NCI-H524 (cell line): ENCODE measurements at regions not wholly inside any gene's neighbourhood (a gene's known extent, or its start where the extent isn't known, plus 50 kb on each side); places are given as distances from the start of the nearest gene placed in this dataset.

Source experiments
- DNase-seq, 2 experiments: peaks; one replicate each; lab custom pipeline; 2025; lab: John Stamatoyannopoulos, UW

- DNase-seq, result no peak
Observed at GRCh38 chr7:45983720-45984255, 62.7 kb upstream of the IGFBP3 start.

- no peak for DNase-seq
Observed at GRCh38 chr7:45982907-45983719, 62.0 kb upstream of the IGFBP3 start.

GRCh38 chr7:45982132-45982531 lies 61.1 kb upstream of the IGFBP3 start:
- no peak for DNase-seq

GRCh38 chr7:45980973-45981372 lies 59.9 kb upstream of the IGFBP3 start:
- DNase-seq, result no peak

DNA sequence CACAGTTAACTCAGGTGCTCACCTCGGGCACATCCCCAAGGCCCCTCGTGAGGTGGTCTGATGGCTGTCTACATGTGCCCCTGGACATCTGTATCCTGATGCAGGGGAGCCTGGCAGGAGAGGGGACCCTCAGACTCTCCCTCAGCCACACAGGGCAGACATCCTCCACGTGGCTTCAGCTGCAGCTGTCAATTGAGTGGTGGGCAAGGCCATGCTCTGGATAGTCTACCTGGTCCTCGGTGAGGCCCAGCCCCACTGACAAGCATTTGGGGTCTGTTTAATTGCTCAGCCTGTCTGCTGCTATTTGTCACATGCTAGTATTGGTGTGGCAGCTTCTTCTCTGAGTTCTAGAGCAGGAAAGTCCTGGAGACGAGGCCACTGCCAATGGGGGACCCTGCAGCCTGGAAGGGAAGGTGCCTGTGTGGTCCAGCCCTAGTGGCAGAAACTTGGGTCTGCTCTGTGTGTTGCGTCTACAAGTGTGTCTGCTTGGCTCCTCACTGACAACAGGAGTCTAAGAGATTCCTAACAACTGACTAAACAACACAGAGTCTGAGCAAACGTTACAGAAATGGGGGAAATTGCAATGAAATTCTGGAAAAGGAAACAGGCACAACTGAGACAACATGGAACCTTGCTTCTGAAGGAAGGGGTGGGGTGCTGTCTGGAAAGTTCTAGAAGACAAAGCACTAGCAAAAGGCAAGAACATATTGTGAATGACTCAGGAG lies 59.3 kb upstream of the IGFBP3 start:
- DNase-seq, result no peak

DNA sequence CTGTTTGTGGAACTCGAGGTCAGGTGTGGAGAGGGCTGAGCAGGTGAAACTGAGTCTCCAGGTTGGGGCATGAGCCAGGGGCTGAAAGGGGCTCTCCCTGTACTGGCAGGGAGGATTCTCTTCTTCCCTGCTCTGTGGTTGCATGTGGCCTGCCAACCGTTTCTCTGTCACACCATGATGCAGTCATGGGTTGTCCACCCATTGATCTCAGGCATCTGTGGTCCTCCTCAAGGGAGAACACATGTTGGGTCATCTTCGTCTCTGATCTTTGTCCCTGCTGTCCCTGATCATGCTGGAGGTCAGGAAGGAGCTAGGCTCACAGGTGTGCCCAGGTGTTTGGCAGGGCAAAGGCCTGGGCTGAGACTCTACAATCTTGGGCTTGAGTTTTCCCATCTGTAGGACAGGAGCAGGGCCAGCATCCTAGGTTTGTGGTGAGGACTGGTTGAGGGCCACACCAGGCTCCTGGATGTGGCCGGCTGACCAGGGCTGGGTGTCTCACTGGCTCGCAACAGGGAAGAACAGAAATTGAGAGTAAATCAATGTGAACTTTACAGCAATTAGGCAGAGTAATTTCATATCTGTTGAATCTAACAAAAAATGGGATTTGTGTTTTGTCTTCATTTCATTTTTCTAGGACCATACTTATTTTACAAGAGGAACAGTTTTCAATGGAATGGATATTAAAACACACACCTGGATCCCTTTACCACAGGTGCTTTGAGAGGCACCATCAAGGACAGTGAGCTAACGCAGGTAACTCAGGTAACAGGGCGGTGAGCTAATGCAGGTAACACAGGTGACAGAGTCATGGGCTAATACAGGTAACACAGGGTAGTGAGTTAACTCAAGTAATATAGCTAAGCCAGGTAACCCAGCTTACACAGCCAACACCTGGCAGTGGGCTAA lies 58.5 kb upstream of the IGFBP3 start:
- no peak for DNase-seq

DNA sequence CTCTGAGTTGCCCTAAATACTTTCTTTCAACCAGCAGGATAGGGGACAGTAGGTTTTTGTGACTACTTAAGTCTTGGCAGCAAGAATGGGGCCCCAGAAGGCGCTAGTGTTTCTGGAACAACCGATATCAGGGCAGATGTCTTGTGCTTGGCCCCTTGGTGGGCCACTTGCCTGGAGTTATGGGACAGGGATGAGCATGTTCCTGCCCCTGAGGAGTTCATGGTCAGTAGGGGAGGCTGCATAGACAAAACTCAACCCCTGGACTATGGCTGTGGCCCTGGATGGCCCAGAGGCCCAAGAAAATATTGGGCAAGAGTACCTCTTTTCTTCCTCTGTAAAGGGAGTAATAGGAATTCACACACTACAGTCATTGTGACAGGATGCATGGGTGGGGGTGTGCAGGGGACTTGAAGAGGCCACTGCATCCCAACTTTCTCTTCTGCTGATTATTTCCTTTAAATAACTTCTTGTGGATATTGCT lies 57.7 kb upstream of the IGFBP3 start:
- no peak for DNase-seq

DNA sequence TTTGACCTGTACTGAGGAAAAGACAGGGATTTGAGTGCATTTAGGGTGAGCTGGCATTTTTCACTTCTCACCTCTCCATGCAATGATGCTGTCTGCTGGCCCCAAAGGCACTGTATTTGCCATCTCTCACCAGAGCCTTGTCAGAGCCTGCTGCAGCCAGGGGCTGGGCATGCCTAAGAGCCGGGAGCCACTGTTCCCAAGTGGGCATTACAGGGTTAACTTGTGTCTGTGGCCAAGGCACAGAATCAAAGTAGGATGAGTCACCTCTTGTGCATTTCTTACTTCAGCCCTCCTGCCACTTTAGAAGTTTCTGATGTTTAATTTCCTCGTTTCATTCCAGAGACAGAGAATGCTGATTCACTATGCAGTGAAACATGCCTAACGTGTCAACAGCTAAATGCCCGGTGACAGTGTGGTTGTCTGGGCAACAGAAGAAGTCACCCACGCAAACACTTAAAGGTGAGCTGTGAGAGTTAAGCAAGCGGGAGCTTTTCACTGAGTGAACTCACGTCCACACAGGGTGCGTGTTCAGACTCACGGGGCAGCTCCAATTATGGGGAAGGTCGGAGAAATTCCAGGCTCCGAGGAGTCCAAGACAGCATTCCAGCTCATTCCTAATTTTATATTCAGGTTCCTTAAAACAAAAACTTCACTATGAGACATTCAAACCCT lies 57.1 kb upstream of the IGFBP3 start:
- DNase-seq, result no peak

DNA sequence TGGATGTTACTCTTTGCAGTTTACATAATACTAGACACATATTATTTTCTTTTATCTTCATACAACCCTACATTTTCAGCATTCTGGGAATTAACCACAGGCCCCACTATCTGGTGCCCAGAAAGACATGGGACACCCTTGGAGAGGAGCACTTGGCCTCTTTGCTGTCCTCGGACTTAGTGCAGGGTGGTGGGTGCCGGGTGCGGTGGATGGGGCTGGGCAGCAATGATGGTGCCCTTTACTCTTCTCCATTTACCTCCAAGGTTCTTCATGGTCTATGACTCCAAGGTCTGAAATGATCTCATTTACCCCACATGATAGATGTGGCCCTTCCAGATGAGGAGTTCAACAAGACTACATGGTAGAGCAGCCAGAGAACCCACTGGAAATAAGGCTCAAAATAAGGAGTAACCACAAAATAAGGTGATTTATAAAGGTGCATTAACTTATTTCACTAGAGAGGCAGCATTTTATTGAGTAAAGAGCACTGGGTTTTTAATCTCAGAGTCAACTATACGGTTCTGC lies 56.2 kb upstream of the IGFBP3 start:
- DNase-seq, result no peak

- no peak for DNase-seq
Observed at GRCh38 chr7:45976485-45976856, 55.4 kb upstream of the IGFBP3 start.

DNA sequence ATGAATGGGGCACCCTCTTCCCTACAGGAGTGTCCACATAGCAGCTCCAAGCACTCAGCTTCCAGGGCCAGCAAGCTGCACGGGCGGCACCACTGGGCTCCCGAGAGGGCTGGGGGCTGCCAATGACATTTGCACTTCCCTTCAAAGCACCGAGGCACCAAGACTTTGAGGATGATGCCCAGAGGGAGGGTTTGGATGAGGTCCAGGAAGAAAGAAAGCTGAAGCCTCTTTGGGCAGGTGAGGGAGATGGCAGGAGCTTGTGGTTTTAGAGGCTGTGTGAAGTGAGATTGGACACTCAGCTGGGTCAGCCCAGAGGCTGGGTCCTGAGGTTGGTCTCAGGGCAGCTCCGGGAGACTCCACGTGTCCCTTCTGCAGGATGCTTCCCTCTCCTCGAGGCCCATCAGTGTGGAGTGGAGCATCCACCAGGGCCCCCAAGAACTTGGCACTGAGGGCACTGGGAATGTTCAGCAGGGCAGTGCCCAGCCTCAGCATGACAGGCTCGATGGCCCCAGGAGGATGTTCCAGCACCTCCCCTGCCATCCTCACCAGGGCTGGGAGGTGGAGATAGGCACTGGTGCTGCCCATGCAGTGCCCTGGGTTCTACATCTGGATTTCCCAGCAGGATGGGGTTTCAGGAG lies 54.9 kb upstream of the IGFBP3 start:
- DNase-seq, result no peak

DNA sequence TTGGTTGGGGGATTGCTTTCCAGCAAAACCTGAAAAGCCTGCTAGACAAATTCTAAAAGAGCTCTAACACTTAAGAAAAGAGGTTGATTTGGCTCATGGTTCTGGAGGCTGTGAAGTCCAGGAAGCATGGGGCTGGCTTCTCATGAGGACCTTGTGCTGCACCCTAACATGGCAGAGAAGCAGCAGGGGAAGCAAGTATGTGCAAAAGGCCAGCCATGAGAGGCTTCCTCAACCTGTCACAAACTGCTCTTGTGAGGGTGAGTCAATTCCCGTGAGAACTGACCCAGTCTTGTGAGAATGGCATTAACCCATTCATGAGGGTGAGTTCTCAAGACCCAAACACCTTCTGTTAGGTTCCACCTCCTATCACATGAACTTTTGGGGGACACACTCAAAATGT lies 54.3 kb upstream of the IGFBP3 start:
- DNase-seq, result no peak

DNA sequence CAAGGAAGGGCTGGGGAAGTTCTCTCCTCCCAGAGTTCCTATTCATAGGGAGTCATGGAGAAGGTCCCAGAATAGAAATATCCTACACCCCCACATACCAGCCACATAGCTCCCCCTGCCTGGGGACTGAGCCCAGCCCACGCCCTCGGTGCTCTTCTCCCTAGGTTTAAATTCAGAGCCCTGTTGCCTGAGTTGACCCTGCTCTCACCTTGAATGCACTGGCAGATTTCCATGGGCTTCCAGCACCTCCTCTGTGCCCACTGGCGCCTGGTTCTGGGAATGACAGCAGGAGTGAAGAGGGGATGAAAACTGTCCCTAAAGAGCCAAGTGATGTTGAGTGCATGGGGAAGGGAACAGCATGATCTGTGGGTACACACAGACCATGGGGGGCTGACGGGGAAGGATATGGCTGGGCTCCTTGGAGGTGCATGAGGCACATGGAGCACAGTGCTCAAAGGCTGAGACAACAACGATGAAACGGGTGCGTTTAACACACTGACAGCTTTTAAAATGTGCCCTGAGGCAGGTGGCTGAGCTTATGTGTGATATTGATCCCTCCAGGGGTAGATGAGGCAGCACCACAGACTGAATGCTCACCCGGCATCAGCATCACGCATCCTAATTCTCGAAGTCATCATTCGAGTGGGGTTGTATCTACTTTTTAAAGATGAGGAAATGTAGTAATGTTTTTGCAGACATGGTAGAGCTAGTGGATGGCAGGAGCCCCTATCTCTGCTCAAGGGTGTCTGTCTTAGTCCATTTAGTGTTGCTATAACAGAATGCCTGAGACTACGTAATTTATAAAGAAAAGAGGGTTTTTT lies 53.7 kb upstream of the IGFBP3 start:
- DNase-seq, result no peak

DNA sequence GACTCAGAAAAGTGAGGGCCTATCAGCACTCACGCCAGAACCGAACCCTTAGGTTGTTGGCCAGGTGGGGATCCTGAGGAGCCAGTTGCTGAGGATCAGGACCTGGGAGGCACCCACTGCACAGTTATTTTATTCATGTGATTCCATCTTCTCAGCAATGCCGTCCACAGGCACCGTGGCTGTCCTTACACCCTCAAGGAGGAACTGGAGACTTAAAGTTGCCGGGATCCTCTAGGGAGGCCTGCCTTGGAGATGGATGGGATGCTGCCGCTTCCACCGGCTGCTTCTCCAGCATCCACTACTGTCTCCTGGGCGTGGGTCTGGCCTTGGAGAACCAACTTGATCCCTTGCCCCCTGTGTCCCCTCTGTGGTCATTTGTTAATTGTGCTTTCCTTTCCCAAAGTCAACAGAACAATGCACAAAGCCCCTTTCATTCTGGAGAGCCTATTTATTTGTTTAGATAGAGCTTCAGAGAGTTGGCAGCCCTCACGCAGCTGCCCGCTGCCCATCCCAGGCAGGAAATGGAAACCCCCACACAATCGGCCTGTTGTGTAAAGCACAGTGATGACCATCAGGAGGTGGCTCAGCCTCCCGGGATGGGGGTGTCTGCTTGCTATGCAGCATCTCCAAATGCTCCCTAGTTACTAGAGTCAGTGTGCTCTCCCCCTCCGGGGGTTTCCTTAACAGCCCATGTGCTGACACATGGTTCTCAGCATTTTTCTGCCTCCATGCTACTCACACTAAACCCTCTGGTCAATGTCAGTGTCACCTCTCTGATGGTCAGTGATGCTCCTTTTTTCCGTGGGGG lies 52.9 kb upstream of the IGFBP3 start:
- no peak for DNase-seq

- DNase-seq, result no peak
Observed at GRCh38 chr7:45972629-45973312, 51.7 kb upstream of the IGFBP3 start.

DNA sequence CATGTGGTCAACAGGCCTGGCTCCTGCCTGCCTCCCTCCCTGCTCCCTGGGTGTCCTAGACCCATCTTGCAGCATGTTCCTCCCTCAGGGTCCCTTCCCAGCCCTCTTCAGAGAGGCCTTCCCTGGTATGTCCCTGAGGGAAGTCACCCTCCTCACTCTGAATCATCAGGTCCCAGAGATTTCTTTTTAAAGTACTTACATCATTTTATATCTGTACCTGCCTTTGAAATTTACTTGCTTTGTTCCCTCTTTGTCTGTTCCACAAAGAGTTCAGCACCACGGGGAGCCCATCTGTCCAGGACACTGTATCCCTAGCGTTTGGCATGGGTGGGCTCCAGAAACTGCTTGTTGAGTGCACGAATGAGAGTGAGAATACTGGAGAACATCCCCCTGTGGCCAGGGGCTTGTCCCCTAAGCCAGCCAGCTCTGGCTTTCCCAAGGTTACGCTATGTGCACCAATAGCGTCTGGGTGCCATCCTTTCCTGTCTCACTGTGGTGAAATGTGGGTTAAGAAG lies 50.6 kb upstream of the IGFBP3 start:
- no peak for DNase-seq

- DNase-seq, result no peak
Observed at GRCh38 chr7:45971171-45971570, 50.1 kb upstream of the IGFBP3 start.
